ENCODE measurements at regions not wholly inside any gene's neighbourhood (a gene's known extent, or its start where the extent isn't known, plus 50 kb on each side); places are given as distances from the start of the nearest gene placed in this dataset.
"Not testable (repeated sequence)": the region's sequence is repeated elsewhere in the genome, so short reads cannot be mapped to it uniquely, and the experiment has no call there.

DNA sequence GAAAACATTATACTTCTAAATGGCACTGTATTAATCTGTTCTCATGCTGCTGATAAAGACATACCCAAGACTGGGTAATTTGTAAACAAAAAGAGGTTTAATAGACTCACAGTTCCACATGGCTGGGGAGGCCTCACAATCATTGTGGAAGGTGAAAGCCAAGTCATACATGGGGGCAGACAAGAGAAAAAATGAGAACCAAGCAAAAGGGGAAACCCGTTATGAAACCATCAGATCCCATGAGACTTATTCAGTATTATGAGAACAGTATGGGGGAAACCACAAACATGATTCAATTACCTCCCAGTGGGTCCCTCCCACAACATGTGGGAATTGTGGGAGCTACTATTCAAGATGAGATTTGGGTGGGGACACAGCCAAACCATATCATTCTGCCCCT, 408.3 kb downstream of the BMP2 start:
- DNase-seq = not testable (repeated sequence)

DNA sequence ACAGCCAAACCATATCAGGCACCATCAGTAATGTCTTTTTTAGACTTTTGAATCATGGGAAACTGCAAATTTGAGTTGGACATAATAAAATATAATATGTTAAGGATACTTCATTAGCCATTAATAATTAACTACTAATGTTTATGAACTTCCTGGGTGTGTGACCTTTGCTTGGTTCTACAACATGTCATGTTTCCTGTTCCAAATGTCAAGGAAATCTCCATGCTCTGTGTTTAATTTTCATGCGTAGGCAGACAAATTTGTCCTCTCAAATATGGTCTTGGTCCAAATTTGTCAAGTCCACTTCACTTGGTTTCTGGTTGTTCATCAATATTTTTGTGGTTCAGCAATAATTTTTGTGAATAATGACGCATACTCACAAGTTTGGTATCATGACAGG, 410.5 kb downstream of the BMP2 start:
- no peak for DNase-seq

DNA sequence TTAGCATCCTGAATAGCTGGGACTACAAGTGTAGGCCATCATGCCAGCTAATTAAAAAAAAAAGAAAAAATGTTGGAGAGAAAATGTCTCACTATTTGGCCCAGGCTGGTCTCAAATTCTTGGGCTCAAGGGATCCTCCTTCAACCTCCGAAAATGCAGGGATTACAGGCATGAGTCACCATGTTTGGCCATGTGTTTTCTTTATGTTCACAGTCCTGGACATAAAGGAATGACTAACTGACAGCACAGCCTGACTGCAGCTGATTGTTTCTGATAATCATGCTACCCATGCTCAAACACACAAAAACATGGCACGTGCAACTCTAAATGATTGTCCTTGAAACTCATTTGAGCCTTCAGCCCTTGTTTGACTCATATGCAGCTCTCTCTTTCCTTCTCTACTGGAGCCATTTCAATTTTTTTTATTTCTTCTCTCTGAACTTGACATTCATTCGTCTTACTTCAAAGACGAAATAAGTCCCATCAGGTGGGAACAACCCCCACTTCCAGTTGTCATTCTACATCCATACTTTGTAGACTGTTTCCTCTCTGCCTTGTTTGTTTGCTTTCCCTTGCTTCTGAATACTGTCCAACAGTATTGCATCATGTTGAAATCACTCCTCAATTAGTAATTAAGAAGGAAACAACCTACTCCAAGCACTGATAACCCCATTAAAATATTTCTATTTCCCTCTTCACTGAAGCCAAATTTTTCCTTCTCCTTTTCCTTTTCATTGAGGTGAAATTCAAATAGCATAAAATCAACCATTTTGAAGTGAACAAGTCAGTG, 413.0 kb downstream of the BMP2 start:
- no peak for DNase-seq

DNA sequence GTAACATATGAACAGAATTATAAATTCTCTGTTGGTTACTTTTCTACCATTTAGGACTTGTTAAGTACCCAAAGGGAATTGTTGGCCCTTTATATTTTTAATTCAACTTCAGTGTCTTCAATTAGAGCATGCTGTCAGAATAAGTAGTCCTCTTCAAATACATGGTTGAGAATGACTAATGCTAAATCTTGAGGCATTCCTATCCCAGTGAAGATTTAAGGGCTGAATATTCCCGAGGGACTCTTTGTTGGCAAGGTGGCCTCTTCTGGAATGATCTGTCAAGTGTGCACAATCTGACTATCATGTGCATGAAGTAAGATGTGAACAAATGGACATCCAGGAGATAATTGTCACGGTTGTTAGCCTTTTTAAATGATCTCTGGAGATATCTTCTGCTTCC, 421.7 kb downstream of the BMP2 start:
- DNase-seq = no peak

DNA sequence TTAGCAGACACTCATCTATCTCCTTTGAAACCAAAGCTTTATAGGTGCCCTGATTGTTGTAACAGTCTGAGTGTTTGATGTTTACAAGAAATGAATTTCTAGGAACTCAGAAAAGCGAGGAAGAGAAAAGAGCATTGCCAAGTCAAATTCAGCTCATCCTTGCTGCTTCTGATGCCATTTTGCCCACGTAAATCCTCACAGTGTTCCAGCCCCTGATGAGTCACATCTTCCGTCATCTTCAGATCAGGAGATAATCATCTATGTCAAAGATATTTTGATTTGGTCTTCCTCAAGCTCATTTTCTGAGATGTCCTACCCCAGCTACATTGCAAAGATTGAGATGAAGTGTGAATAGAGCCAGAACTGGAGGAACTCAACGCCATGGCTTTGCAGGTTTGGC, 426.2 kb downstream of the BMP2 start:
- DNase-seq = no peak

DNA sequence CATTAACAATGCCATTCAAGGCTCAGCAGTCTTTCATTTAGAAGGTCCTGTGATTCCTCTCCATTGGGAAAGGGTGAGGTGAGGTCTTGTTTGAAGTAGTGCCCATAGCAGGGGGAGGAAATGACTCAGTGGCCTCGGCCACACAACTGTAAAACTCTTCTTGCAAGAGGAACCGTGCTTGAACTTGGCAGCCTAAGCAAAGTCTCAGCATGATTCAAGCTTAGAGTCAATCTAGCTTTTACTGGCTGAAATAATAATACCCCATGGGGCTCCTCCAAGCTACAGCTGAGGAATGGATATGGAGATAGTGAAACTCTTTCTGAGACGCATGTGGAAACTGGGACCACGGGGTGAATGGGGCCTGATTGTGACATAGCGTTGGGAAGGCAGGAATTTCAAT, 428.2 kb downstream of the BMP2 start:
- DNase-seq = no peak

DNA sequence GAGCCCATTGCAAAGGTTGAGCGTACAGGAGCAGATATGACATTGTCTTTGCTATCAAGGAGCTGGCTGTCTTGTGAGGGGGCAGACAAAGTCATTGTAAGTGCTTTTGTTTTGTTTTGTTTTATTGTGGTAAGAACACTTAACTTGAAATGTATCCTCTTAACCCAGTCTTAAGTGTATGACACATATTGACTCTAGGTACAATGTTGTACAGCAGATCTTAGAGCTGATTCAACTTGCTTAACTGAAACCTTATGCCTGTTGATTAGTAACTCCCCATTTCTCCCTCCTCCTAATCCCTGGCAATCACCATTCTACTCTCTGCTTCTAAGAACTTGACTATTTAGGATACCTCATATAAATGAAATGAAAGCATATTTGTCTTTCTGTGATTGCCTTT, 429.0 kb downstream of the BMP2 start:
- no peak for DNase-seq

DNA sequence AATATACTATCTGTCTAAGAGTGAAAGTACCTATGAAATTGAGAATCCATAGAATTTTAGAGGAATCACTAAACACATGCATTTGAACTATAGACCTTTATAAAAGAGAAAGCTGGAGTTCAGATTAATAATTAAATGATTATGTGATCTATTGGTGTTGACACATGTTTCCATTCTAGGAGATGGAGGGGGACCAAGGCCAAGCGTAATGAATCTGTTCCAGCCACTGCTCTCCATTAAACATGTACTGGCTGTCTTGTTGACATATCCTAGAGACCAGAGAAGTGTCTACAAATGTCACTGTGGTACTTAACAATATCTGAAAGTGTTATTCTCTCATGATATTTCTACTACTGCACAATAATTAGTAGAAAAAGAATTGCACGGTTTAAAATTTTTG, 432.4 kb downstream of the BMP2 start:
- DNase-seq = no peak

DNA sequence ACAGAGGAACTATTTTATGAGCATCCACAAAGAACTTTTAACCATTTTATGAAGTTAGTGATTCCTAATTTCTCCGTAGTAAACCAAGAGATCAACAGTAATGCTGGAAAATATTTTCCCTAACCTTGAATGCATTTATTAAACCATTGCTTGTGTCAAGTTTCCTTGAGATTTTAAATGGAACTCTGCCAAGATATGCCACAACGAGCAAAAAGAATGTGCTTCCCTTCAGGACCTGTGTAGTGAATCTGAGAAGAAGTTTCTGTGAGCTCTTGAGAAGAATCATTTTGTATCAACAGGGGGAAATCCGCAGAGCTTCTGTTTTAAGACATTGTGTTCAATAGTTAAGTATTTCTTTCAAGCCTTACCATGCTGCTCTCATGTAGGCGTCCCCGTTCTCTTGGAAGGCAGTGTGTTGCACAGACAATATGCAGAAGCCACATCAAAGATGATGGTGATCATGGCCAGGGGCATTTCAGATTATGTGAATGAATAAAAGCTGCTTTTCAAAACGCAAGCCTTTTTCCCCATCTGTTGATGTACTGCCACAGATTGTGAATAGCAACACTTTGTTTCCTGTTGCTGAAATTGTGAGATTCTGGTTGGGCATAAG, 439.8 kb downstream of the BMP2 start:
- DNase-seq = no peak

DNA sequence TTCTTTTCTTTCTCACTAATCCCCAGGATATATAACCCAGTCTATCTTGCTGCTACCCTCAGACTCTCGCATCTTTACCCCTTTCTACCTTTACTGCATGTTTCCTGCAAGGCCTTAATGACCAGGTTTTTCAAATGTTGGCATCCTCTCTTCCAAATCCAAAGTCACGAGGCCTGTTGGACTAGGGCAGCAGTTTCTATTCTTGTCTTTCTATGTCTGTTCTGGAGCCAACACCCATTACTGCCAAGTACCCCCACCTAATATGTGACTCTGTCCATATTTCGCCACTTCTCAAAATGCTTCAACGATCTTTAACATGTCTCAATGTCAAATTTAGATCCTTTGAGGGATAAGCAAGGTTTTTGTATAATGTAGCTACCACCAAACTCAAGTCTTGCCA, 443.4 kb downstream of the BMP2 start:
- DNase-seq = no peak

DNA sequence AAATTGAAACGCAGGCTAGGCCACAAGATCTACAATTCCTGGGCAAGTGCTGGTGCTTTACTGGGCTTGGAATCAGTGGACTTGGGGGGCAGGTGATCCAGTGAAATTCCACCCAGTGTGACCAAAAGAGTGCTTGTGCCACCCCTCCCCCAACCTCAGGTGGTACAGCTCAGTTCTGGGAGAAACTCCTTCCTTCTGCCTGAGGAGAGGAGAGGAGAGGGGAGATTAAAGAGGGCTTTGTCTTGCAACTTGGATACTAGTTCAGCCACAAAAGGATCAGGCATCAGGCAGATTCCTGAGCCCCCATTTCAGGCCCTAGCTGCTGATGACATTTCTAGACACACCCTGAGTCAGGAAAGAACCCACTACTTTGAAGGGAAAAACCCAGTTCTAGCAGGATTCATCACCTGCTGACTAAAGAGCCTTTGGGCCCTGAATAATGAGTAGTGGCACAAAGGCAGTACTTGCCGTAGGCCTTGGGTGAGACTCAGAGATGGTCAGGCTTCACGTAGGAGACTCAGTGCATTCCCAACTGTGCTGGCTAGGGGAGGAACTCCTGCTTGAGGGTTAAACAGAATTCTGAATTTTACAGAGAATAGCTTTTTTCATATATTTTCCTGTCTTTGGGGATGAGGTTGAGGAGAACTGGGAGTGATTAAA, 446.7 kb downstream of the BMP2 start:
- DNase-seq = no peak

DNA sequence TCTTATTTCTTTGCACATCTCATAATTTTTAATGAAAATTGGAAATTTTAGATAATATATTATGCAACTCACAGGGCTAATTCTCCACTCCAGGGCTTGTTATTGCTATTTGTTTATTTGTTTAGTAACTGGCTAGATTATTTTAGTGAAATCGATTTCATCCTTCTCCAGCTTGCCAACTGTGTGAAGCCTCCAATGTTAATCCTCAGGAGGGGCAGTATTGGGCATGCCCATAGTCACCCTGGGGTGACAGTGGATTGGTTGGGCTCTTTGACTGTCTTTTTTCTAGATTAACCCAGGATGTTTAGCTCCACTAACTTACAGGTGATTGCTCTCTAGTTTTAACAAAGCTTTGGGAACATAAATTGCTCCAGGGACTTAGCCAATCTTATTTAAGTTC, 450.1 kb downstream of the BMP2 start:
- DNase-seq = no peak

DNA sequence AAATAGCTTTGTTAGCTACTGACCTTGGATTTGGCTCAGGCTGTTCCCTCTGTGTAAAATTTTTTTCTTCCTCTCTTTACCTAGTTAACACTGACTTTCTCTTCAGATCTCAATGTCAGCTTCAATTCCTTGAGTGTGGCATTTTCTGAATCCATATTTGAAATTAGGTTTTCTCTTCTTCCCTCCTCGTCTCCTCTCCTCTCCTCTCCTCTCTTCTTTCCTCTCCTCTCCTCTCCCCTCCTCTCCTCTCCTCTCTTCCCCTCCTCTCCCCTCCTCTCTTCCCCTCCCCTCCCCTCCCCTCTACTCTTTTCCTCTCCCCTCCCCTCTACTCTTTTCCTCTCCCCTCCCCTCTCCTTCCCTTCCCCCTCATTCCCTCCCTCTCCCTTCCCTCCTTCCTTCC, 453.3 kb downstream of the BMP2 start:
- no peak for DNase-seq

DNA sequence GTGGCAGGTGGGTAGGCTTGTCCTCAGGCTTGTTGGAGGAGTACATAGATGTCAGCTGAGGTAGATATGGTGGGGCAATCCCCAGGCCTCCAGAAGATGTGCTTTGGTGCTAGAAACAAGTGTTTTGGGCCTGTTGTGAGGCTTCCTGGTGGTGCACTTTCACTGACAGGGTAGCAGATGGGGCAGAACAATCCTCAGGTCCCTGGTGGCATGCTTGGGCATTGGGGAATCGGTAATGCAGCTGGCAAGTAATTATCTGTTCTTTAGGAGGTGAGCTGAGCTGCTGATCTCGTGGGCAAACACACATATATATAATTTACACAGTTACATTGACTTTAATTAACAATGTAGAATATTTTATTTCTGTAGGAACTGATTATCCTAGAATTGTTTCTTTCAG, 458.7 kb downstream of the BMP2 start:
- no peak for DNase-seq

DNA sequence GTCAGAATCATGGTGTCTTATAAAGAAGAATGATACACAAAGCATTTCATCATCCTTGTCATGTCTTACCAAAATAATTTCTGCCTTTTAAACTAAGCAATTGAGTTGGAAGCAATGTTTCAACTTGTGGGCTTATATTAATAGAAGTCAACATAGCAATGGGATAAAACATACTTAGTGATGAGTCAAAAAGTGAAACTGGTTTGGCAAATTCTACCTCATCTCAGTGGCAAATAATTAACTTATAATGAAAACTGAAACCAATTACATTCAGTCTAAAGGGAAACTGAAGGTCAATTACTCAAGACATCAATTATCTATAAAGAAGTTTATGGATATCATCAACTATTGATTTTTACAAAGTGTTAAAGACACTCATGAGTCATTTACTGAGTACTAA, 463.8 kb downstream of the BMP2 start:
- no peak for DNase-seq

DNA sequence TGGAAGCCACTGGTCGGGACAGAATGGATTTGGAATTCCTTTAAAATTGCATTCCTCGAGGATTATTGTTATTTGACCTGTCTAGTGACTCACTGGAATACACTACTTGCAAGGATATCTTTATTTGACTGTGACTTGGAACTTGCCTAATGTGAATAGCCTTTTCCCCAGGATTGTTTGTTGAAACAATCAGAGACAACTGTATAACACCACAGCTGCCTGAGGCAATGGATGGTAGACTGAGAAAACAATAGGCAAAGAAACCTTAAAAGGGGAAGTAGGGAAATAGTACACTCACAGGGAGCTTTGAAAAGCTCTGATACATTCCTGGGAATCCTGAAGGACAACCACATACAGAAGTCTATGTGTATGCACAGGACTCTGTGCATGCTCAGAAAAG, 465.3 kb downstream of the BMP2 start:
- DNase-seq = no peak

DNA sequence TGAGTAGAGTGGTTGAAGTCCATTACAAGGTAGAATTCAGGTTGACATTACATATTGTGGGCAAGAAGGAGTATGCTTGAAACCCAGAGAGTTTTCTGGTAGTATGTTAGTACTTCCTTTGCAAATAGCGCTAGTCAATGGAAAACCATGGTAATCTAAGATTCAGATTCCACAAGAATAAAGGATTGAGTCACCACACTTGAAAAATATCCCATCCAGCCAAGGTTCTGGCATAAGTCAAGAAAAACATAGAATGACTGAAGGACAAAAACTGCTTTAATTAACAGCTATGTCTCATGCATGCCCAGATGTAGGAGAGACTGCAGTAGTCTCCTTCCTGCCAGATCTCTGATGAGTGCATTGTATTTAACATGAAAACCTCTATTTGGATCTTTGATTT, 469.8 kb downstream of the BMP2 start:
- no peak for DNase-seq

DNA sequence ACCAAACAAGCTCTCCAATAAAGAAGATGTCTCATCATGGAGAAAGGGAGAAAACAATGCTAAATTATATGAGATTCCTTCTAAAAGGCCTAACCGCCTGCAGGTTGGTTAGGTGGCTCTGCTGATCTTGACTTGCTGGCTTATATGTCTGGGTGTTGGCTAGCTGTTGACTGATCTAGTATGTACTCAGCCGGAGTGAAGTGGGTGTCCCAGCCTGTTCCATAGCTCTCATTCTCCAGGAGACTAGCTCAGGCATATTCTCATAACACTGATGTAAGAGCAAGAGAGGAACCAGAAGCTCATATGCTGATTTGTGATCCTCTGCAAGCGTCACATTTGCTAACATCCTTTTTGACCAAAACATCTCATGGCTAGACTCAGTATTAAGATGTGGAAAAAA, 473.0 kb downstream of the BMP2 start:
- no peak for DNase-seq

DNA sequence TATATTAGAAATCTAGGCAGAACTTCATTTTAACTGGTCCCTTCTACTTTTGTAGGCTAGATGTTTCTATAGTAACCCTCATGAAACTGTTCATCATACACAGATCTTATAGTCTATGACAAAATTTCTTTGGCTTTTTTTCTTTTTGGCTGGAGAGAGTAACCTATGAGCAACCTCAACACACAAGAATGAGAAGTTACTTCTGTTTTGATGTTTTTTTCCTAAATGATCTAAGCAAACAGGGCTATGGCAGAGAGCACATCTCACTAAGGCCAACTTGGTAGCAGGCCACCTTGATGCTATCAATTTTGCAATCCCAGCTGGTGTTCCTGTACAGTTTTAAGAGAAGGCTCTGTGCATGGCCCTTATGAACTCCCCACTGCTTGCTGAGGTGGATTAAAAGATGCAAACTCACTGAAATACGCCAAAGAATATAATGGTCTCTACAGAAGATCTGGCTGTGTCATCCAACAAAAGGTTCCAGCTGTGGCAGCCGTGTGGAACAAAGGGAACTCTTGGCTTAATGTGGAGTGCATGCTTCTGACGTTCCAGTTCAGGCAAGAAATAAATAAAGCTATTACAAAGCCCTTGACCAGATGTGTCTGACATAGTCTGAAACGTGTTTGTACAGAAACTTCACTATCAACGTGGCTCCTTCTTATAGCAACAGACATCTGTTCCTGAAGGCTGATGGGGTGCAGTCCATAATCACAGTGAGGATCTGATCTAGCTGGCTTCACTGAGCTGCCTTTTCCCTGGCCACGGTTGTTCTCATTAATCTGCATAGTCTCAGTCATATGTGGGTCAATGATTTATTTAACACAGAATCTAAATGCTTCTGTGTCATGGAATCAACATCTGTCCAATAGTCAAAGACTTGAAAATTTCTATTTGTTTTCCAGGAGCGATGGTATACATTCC, 481.1 kb downstream of the BMP2 start:
- DNase-seq = no peak

DNA sequence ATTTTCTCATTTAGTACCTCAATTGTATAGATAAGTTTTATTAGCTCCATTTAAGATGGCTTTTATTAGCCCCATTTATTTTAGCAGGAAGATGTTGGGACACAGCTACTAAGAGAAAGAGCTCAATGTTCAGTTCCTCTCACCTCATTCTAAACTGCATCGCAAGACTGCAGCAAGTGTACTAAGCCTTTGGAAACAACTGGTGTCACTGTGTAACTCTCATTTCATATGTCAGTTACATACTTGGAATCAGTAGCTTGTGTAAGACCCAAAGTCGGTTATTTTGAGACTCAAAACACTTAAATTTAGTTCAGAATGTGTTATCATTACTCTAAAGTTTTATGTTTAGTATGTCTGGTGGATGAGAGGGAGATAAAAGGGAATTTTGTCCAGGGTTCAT, 482.9 kb downstream of the BMP2 start:
- no peak for DNase-seq

DNA sequence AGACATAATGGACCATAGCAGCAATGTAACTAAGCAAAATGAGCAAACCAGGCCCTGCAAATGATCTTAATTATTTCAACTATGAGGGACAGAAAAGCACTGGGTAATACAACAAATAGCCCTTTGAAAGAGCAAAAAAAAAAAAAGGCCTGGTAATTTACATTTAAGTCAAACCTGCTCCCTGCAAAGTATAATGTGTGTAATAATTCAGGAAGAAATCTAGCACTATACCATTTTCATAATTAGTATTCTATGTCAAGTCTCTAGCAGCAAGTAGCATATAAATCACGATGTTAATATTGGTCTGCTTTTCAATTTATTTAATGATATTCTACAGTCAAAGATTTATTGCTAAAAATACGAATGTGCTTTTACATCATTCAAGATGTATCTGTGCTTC, 489.6 kb downstream of the BMP2 start:
- DNase-seq = no peak

DNA sequence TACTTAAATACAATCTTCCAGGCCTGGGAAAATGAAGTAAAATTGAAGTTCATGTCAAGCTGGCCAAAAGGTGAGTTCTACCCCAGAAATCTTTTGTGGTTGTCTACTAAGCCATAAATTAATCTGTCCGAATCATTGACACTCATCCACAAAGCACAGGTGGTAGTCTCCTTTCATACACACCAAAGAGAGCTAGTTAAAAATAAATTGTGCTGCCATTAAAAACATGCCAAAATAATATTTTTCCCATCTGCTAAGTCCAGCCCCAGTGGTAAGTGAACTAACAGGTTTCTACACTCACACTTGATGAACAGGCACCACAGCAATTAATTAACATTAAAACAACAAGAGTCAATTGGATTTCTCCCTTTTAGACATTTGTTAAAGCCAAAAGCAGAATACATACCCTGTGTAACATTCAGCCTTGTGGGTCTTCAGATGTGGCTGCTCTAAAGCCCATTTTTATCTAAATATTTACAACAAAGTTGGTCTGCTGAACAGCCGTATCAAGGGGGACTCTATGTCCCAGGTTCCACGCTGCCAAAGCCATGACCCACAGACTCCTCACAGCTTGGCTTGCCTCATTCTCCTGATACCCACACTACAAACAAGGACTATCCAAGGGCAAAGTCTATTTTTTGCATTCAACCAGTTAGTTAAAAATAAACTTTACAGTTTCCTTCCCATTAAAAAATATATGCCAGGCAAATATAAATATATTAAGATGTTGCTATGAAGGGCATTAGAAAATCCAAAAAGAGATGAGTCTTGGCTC, 490.4 kb downstream of the BMP2 start:
- no peak for DNase-seq

Data from C1 segment of cervical spinal cord (tissue), 14 donors.